Uterus (tissue), 2 donors: ENCODE measurements at regions not wholly inside any gene's neighbourhood (a gene's known extent, or its start where the extent isn't known, plus 50 kb on each side); places are given as distances from the start of the nearest gene placed in this dataset.

Experiments used
- POLR2A ChIP-seq, 2 donors: fragments of 450-650 bp; IDR thresholded peaks; one replicate each; pipeline ENCODE4 v1.6.1; 2016; ENCODE audit warnings: antibody characterized with exemption in 2 of 2, mild to moderate bottlenecking in 1 of 2, moderate library complexity in 1 of 2
- TF ChIP-seq, protein P1 (sequence below), 4 experiments: fragments of 200-600 bp in 2 of 4; fragments of 450-650 bp in 2 of 4; sonication (generic) in 2 of 4; IDR thresholded peaks; one replicate each; pipeline ENCODE4 v1.5.1; 2016 to 2019; ENCODE audit warnings: antibody characterized with exemption in 4 of 4, mild to moderate bottlenecking in 2 of 4, moderate library complexity in 1 of 4

DNA sequence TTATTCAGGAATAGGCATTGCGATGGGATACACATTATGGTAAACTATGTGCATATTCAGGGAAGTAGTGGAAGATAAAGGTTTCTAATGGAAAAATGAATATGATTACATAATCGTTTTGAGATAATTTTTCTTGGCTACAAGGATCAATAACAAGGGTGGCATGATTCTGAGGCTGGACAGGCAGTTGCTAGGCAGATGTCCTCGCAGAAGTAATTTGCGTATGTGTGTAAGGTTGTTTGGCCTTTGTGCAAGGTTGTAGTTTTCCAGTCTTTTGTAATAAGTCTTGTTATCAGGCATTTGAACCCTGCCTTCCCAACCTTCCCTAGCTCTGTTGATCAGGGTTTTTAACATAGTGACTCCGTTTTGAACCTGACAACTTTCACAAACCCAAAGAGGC, 59.7 kb downstream of the RGS12 start:
- no peak for TF ChIP-seq POLR2A (IDR thresholded peaks at IDR 0.05)
- TF ChIP-seq, protein P1, sequence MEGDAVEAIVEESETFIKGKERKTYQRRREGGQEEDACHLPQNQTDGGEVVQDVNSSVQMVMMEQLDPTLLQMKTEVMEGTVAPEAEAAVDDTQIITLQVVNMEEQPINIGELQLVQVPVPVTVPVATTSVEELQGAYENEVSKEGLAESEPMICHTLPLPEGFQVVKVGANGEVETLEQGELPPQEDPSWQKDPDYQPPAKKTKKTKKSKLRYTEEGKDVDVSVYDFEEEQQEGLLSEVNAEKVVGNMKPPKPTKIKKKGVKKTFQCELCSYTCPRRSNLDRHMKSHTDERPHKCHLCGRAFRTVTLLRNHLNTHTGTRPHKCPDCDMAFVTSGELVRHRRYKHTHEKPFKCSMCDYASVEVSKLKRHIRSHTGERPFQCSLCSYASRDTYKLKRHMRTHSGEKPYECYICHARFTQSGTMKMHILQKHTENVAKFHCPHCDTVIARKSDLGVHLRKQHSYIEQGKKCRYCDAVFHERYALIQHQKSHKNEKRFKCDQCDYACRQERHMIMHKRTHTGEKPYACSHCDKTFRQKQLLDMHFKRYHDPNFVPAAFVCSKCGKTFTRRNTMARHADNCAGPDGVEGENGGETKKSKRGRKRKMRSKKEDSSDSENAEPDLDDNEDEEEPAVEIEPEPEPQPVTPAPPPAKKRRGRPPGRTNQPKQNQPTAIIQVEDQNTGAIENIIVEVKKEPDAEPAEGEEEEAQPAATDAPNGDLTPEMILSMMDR (IDR thresholded peaks at IDR 0.05), result no peak
